K562 (cell line): ENCODE measurements at regions not wholly inside any gene's neighbourhood (a gene's known extent, or its start where the extent isn't known, plus 50 kb on each side); places are given as distances from the start of the nearest gene placed in this dataset.

Source experiments
- CHD7 ChIP-seq: fragments of 200-600 bp; sonication (generic); IDR thresholded peaks from one replicate; pipeline ENCODE4 v1.6.1; 2012; ENCODE audit warnings: mild to moderate bottlenecking, low read depth, low read length, inconsistent platforms
- EHMT2 ChIP-seq: fragments of 450-650 bp; IDR thresholded peaks from 2 replicates; pipeline ENCODE4 v1.6.1; 2018; ENCODE audit warnings: antibody characterized with exemption
- MIER1 ChIP-seq: fragments of 450-650 bp; IDR thresholded peaks from 2 replicates; pipeline ENCODE4 v1.6.1; 2016; ENCODE audit warnings: antibody characterized with exemption, mild to moderate bottlenecking, low read depth
- REST ChIP-seq, 2 experiments: fragments of 450-650 bp; formaldehyde crosslinking in 1 of 2; IDR thresholded peaks; 2 replicates each; pipeline versions ENCODE4 v1.4.0 to v1.6.1; 2014 to 2020; ENCODE audit warnings: mild to moderate bottlenecking in 2 of 2, borderline replicate concordance in 1 of 2, low read depth in 1 of 2
- ZKSCAN3 ChIP-seq: fragments of 250-450 bp; sonication (Bioruptor Pico); IDR thresholded peaks from 2 replicates; pipeline ENCODE4 v1.4.0; 2020

GRCh38 chr3:63067999-63068645, 192.9 kb upstream of the CADPS start (continued):
- TF ChIP-seq REST (IDR thresholded peaks at IDR 0.05; ENCODE audit: borderline replicate concordance) (peak; percentile 97), REST (CRISPR knock-in tag; IDR thresholded peaks at IDR 0.05; ENCODE audit: low read depth) (peak; percentile 88), EHMT2 (peak; percentile 95), CHD7 (no peak), MIER1 (peak; percentile 81), ZKSCAN3 (no peak)
